ENCODE measurements at regions not wholly inside any gene's neighbourhood (a gene's known extent, or its start where the extent isn't known, plus 50 kb on each side); places are given as distances from the start of the nearest gene placed in this dataset.

GRCh38 chr6:168240160-168240559 lies 79.4 kb downstream of the DACT2 start:
- TF ChIP-seq POLR2A (IDR thresholded peaks at IDR 0.05; ENCODE audit: low read depth, low read length): no peak
- TF ChIP-seq TAF1 (IDR thresholded peaks at IDR 0.05; ENCODE audit: low read depth, low read length): no peak
- no peak for TF ChIP-seq POLR2AphosphoS5 (IDR thresholded peaks at IDR 0.05; ENCODE audit: low read depth, low read length)
- TF ChIP-seq POU2F2 (IDR thresholded peaks at IDR 0.05; ENCODE audit: low read depth, low read length): no peak
- TF ChIP-seq SPI1 (IDR thresholded peaks at IDR 0.05; ENCODE audit: low read depth, low read length): no peak
